ENCODE measurements at regions not wholly inside any gene's neighbourhood (a gene's known extent, or its start where the extent isn't known, plus 50 kb on each side); places are given as distances from the start of the nearest gene placed in this dataset.

DNA sequence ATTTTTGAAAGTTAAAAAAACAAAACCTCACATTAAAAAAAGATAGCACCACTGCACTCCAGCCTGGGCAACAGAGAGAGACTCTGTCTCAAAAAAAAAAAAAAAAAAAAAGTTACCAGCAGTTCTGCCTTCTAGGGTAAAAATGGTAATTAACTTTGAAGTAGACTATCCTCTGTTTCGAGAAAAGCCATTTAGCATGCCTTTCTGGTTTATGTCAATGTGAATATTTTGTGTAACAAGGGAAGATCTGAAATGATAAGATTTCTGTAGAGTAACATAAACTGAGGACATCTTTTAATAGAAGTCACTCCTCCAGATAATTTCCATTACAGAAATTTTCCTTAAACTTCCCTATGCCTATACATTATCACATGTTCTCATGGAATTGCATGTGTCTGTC lies 203.2 kb upstream of the GAP43 start:
- TF ChIP-seq ZNF790 (CRISPR knock-in tag; IDR thresholded peaks at IDR 0.05; ENCODE audit: borderline replicate concordance): no peak
- no peak for TF ChIP-seq ZNF292 (CRISPR knock-in tag; IDR thresholded peaks at IDR 0.05; ENCODE audit: borderline replicate concordance, low read depth)
- no peak for TF ChIP-seq POLR2AphosphoS5 (IDR thresholded peaks at IDR 0.05; ENCODE audit: low read depth, low read length)
- TF ChIP-seq, protein P1, sequence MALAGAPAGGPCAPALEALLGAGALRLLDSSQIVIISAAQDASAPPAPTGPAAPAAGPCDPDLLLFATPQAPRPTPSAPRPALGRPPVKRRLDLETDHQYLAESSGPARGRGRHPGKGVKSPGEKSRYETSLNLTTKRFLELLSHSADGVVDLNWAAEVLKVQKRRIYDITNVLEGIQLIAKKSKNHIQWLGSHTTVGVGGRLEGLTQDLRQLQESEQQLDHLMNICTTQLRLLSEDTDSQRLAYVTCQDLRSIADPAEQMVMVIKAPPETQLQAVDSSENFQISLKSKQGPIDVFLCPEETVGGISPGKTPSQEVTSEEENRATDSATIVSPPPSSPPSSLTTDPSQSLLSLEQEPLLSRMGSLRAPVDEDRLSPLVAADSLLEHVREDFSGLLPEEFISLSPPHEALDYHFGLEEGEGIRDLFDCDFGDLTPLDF (CRISPR knock-in tag; IDR thresholded peaks at IDR 0.05): no peak

All from HepG2 (cell line).